Small intestine (tissue), 7 donors: ENCODE measurements at regions not wholly inside any gene's neighbourhood (a gene's known extent, or its start where the extent isn't known, plus 50 kb on each side); places are given as distances from the start of the nearest gene placed in this dataset.
"Not testable (repeated sequence)": the region's sequence is repeated elsewhere in the genome, so short reads cannot be mapped to it uniquely, and the experiment has no call there.

ENCODE experiments used
- DNase-seq, 2 donors: peaks; one replicate each; pipeline versions ENCODE4 v3.0.0 to v3.0.0-alpha.2; 2013
- FAIRE-seq: peaks from 2 replicates; lab custom pipeline; 2012; peaks lifted over from hg19 to GRCh38; lab: Jason Lieb, UNC
- H3K27ac ChIP-seq, 3 donors: one replicate each; pipeline ENCODE4 v1.5.1; 2013; ENCODE audit warnings: low read length in 2 of 3, mild to moderate bottlenecking in 2 of 3, control low read depth in 1 of 3, inconsistent platforms in 1 of 3, low read depth in 1 of 3, moderate library complexity in 1 of 3
- H3K27me3 ChIP-seq, 3 donors: one replicate each; pipeline ENCODE4 v1.6.1; 2013; ENCODE audit warnings: low read length in 3 of 3, inconsistent platforms in 1 of 3; ENCODE audit not compliant: control insufficient read depth in 3 of 3, insufficient read depth in 3 of 3
- H3K36me3 ChIP-seq, 3 donors: one replicate each; pipeline ENCODE4 v1.6.1; 2013; ENCODE audit warnings: low read length in 3 of 3, inconsistent platforms in 1 of 3, low read depth in 1 of 3, mild to moderate bottlenecking in 1 of 3, moderate library complexity in 1 of 3; ENCODE audit not compliant: control insufficient read depth in 3 of 3, insufficient read depth in 2 of 3
- H3K4me1 ChIP-seq, 3 donors: one replicate each; pipeline ENCODE4 v1.6.1; 2013; ENCODE audit warnings: low read length in 2 of 3, inconsistent platforms in 1 of 3, low read depth in 1 of 3, mild to moderate bottlenecking in 1 of 3, moderate library complexity in 1 of 3; ENCODE audit not compliant: control insufficient read depth in 3 of 3, insufficient read depth in 2 of 3
- H3K4me3 ChIP-seq, 3 donors: one replicate each; pipeline ENCODE4 v1.5.1; 2013; ENCODE audit warnings: low read length in 3 of 3, control low read depth in 1 of 3, inconsistent platforms in 1 of 3, low read depth in 1 of 3, mild to moderate bottlenecking in 1 of 3, moderate library complexity in 1 of 3
- H3K9me3 ChIP-seq, 2 donors: one replicate each; pipeline ENCODE4 v1.6.1; 2013; ENCODE audit warnings: low read depth in 1 of 2, low read length in 1 of 2; ENCODE audit not compliant: control insufficient read depth in 2 of 2, insufficient read depth in 1 of 2
- whole genome bisulfite sequencing, 3 donors: extraction: QIAGEN DNeasy Blood & Tissue Kit; methylation state at CpG; one replicate each; pipeline ENCODE4 v1.1.7; 2013; 5-methylcytosine and 5-hydroxymethylcytosine counted together
- donor health status: healthy with polysubstance abuse.
- donor health status: control.
- donor health status: control.
- donor health status: Bipolar disorder and iron deficiency.
- donor health status: healthy.

DNA sequence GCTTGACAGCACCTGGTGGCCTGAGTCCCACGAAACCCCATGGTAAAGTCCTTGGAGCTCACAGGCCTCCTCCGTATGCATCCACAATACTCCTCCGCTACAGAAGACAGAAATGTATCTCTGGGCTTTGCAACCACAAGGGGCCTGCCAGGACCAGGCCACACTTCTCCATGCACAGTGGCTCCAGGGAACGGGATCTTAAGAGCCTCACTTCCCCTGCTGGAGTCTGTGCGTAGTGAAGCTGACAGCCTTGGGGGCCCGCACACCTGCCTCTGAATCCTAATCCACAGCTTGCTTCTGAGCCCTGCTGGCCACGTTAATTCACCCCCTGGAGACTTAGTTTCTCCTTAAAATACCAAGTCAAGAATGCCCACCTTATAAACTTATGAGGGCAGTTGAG lies 125.7 kb downstream of the COPRS start:
- FAIRE-seq, result no peak

DNA sequence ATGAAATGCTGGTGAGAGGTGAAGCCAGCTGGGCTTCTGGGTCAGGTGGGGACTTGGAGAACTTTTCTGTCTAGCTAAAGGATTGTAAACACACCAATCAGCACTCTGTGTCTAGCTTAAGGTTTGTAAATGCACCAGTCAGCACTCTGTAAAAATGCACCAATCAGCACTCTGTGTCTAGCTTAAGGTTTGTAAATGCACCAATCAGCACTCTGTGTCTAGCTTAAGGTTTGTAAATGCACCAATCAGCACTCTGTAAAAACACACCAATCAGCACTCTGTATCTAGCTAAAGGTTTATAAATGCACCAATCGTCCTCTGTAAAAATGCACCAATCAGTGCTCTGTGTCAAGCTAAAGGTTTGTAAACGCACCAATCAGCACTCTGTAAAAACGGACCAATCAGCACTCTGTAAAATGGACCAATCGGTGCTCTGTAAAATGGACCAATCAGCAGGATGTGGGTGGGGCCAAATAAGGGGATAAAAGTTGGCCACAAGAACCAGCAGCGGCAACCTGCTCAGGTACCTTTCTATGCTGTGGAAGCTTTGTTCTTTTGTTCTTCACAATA lies 127.4 kb downstream of the COPRS start:
- not testable (repeated sequence) for H3K27ac ChIP-seq, H3K4me1 ChIP-seq, H3K36me3 ChIP-seq, FAIRE-seq, DNase-seq, H3K27me3 ChIP-seq, H3K9me3 ChIP-seq, H3K4me3 ChIP-seq
- 88 to 95% (median 91%) methylated on average over 5 of the region's 5 CpGs for WGBS, 3 donors

More for the DNA sequence above, 125.7 kb downstream of the COPRS start:
- no peak for DNase-seq
- H3K4me1 ChIP-seq, result no peaks in the 10 kb centered on the region
- no peaks in the 10 kb centered on the region for H3K9me3 ChIP-seq
- H3K27ac ChIP-seq, result no peak overlapping the region
- H3K27me3 ChIP-seq, result no peaks in the 10 kb centered on the region
- no peaks in the 10 kb centered on the region for H3K36me3 ChIP-seq
- 77 to 86% (median 80%) methylated on average over 7 of the region's 7 CpGs for WGBS, 3 donors
- H3K4me3 ChIP-seq, result no peak overlapping the region

DNA sequence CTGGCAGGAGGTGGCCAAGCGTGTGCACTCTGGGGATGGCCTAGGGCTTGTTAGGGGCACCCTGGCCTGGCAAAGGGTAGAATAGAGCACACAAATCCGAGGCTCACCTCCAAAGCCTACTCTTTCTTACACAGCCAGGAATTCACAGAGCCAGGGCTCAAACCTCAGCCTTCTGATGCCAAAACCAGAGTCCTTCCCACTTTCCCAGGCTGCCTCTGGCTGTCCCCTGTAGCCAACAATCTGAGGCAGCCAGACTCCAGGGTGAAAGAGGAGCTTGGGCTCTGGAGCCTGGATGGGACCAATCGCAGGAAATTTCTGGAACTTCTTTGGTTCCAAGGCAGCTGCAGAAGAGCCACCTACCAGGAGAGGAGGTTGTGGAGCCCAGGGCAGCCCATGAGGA lies 127.9 kb downstream of the COPRS start:
- H3K9me3 ChIP-seq, result no peaks in the 10 kb centered on the region
- H3K4me1 ChIP-seq, result no peaks in the 10 kb centered on the region
- H3K27ac ChIP-seq, result no peak overlapping the region
- 76 to 87% (median 84%) methylated on average over 3 of the region's 3 CpGs for WGBS, 3 donors
- no peaks in the 10 kb centered on the region for H3K27me3 ChIP-seq
- H3K36me3 ChIP-seq, result no peaks in the 10 kb centered on the region
- no peak for FAIRE-seq
- DNase-seq, result no peak
- H3K4me3 ChIP-seq, result no peak overlapping the region

DNA sequence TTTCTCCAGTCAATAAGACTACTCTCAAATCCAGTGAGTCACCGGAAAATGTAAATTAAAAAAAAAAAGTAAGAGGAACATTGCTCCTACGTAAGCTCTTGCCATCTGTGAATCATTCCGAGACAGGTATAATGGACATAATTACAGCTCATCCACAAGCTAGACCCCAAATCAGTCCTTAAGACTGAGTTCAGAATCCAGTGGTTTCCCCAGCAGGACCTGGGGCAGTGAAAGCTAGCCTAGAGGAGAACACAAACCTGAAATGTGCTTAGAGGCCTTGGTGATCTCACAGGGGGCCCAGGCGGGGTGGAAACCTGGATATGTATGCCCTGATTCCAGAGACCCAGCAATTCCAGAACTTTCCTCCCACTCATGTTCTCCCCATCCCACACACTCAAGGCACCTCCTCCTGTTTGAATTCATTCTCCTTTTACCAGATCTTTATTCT lies 132.0 kb downstream of the COPRS start:
- WGBS, 3 donors, result 76 to 83% (median 80%) methylated on average over 4 of the region's 4 CpGs
- no peaks in the 10 kb centered on the region for H3K9me3 ChIP-seq
- no peak for DNase-seq
- H3K36me3 ChIP-seq, result no peaks in the 10 kb centered on the region
- no peak overlapping the region for H3K27ac ChIP-seq
- H3K27me3 ChIP-seq, result no peaks in the 10 kb centered on the region
- H3K4me1 ChIP-seq, result no peaks in the 10 kb centered on the region
- FAIRE-seq, result no peak
- no peak overlapping the region for H3K4me3 ChIP-seq

DNA sequence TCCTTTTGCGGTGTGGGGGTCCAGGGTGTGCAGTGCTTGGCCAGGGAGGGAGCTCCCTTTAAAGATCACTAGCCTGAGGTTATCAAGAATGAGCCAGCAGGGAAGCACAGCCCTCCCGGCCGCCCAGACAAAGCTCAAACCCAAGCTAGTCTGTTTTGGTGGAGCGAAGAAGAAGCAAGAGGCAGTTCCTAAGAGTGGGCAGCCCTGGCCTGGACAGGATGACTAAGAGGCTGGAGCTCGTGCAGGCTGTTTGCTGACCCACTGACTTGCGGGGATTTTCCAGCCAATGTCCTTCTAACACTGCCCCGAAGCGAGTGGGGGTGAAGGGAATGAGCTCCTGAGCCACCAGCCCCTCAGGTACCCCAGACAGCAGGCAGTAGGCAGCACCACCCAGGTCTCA lies 134.4 kb downstream of the COPRS start:
- no peak for FAIRE-seq
- H3K36me3 ChIP-seq, result no peaks in the 10 kb centered on the region
- H3K27ac ChIP-seq, result no peak overlapping the region
- H3K27me3 ChIP-seq, result peaks cover 0 to 3% (median 2%) of the 10 kb centered on the region in 3 donors
- DNase-seq, result no peak
- no peaks in the 10 kb centered on the region for H3K9me3 ChIP-seq
- WGBS, 3 donors, result 83 to 84% (median 83%) methylated on average over 8 of the region's 8 CpGs
- no peaks in the 10 kb centered on the region for H3K4me1 ChIP-seq
- no peak overlapping the region for H3K4me3 ChIP-seq

DNA sequence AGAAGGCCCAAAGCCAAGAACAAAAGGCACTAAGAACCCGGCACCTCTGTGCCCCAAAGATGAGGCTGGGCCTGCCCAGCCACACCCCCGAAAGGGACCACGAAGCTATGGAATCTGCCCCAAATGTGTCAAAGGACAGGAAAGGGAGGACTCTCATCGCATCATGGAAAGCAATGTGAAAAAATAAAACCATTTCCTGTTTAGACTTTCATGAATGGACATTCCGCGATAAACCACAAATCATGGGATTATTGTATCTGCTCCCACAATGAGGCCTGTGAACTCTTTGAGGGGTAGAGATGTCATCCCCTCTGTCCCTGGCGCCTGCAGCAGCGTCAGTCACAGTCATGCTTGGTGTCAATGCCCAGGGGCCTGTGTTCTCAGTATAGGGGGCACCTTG lies 135.0 kb downstream of the COPRS start:
- H3K27ac ChIP-seq, result no peak overlapping the region
- no peaks in the 10 kb centered on the region for H3K9me3 ChIP-seq
- no peaks in the 10 kb centered on the region for H3K36me3 ChIP-seq
- H3K27me3 ChIP-seq, result peaks cover 0 to 3% (median 2%) of the 10 kb centered on the region in 3 donors
- H3K4me1 ChIP-seq, result no peaks in the 10 kb centered on the region
- FAIRE-seq, result no peak
- H3K4me3 ChIP-seq, result no peak overlapping the region
- WGBS, 3 donors, result 69 to 90% (median 84%) methylated on average over 8 of the region's 8 CpGs
- DNase-seq, result no peak

DNA sequence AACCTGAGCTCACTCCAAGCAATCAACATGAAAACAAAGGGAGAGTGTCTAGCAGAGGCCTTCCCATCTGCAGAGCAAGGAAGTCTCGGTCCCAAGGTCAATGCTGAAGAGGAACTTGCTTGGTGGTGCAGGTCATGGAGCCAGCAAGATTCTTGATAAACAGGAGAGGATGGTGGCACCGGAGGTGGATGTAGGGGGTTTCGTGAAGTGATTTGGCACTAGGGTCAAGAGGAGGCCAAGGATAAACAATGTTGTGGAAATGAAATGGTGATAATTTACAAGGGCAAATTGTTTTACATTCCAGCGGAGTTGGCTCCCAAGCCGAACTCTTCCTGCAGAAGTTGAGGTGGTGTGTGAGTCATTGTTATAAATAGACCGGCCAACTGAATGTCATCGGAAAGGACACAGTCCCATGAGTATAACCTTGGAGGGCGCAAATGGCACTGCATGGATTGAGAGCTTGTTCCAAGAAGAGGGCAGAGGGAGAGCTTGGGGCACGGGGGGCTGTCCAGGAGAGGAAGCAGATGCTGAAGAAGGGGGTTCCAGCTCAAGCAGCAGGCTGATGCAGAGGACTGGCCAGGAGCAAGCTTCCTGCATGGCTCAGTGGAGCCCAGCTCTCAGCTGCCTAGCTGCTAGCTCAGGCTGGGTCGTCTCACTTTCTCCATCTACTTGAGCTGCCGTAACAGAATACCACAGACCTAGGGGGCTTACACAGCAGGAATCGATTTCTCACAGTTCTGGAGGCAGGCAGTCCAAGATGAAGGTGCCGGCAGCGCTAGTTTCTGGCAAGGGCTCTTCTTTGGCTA lies 136.6 kb downstream of the COPRS start:
- Histone ChIP-seq H3K9me3 (no peaks in the 10 kb centered on the region), H3K27ac (no peak overlapping the region), H3K27me3 (peaks cover 0 to 3% (median 2%) of the 10 kb centered on the region in 3 donors), H3K4me1 (no peaks in the 10 kb centered on the region), H3K36me3 (no peaks in the 10 kb centered on the region), H3K4me3 (no peak overlapping the region)
- 64 to 78% (median 78%) methylated on average over 14 of the region's 14 CpGs for WGBS, 3 donors
- FAIRE-seq, result no peak
- no peak for DNase-seq

DNA sequence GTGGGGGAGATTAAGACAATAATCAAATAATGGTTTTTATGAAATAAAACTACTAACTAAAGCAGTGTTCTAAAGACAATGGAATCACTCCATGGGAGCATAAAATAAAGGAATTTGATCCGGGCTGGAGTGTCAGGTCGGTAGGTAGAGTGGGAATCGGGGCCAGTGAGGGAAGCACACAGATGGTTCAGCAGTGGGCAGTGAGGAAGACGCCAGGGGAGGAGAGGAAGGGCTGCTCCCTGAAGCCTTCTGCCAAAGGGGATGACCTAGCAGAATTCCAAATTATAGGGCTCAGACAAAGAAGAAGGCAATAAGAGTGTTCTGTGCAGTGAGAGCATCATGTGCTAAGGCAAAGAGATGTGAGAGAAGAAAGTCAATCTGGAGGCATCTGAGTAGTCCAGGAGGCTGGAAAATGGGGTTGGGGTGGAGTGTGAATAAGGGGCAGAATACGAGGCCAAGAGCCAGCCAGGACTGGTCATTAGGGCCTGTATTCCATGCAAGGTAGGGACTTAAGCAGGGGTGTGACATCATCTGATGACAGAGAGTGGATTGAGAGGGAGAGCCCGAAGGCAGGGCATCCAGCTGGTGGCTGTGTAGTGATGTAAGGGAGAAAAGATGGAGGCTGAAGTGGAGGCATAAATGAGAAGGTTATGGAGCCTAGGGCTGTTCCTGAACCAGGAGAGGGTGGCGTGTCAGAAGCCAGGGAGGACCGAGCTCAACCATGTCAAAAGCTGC lies 137.6 kb downstream of the COPRS start:
- no peaks in the 10 kb centered on the region for H3K4me1 ChIP-seq
- DNase-seq (no peak), FAIRE-seq (no peak)
- H3K27me3 ChIP-seq, result peaks cover 0 to 3% (median 2%) of the 10 kb centered on the region in 3 donors
- H3K9me3 ChIP-seq, result no peaks in the 10 kb centered on the region
- no peak overlapping the region for H3K4me3 ChIP-seq
- H3K36me3 ChIP-seq, result no peaks in the 10 kb centered on the region
- no peak overlapping the region for H3K27ac ChIP-seq
- 78 to 82% (median 82%) methylated on average over 8 of the region's 8 CpGs for WGBS, 3 donors
